SKM-1 (cell line): ENCODE measurements at regions not wholly inside any gene's neighbourhood (a gene's known extent, or its start where the extent isn't known, plus 50 kb on each side); places are given as distances from the start of the nearest gene placed in this dataset.

Source experiments
- DNase-seq: peaks from one replicate; lab custom pipeline; 2025; ENCODE audit not compliant: unreplicated experiment; lab: John Stamatoyannopoulos, UW

- no peak for DNase-seq
Observed at GRCh38 chr1:9419369-9420041, 119.8 kb upstream of the SLC25A33 start.

- DNase-seq = no peak
Observed at GRCh38 chr1:9420835-9421532, 118.3 kb upstream of the SLC25A33 start.

GRCh38 chr1:9421533-9421873, 117.8 kb upstream of the SLC25A33 start:
- DNase-seq = no peak

GRCh38 chr1:9422321-9422720, 116.9 kb upstream of the SLC25A33 start:
- no peak for DNase-seq

- no peak for DNase-seq
Observed at GRCh38 chr1:9422911-9423505, 116.3 kb upstream of the SLC25A33 start.

- no peak for DNase-seq
Observed at GRCh38 chr1:9424261-9424660, 115.0 kb upstream of the SLC25A33 start.

GRCh38 chr1:9425859-9426258, 113.4 kb upstream of the SLC25A33 start:
- peak; percentile 48 for DNase-seq

GRCh38 chr1:9426291-9426711, 113.0 kb upstream of the SLC25A33 start:
- DNase-seq = peak; percentile 42

- no peak for DNase-seq
Observed at GRCh38 chr1:9427388-9427787, 111.9 kb upstream of the SLC25A33 start.

GRCh38 chr1:9428601-9429341, 110.5 kb upstream of the SLC25A33 start:
- peak; percentile 96 for DNase-seq

GRCh38 chr1:9429342-9429711, 109.9 kb upstream of the SLC25A33 start:
- DNase-seq = no peak

- no peak for DNase-seq
Observed at GRCh38 chr1:9434247-9435152, 104.8 kb upstream of the SLC25A33 start.

- no peak for DNase-seq
Observed at GRCh38 chr1:9435153-9435636, 104.1 kb upstream of the SLC25A33 start.

- DNase-seq = no peak
Observed at GRCh38 chr1:9435854-9436640, 103.2 kb upstream of the SLC25A33 start.

GRCh38 chr1:9437961-9438430, 101.3 kb upstream of the SLC25A33 start:
- no peak for DNase-seq

GRCh38 chr1:9438431-9439073, 100.7 kb upstream of the SLC25A33 start:
- DNase-seq = no peak

GRCh38 chr1:9439074-9439761, 100.0 kb upstream of the SLC25A33 start:
- no peak for DNase-seq

GRCh38 chr1:9440261-9440660, 99.0 kb upstream of the SLC25A33 start:
- no peak for DNase-seq

- DNase-seq = no peak
Observed at GRCh38 chr1:9440763-9441194, 98.5 kb upstream of the SLC25A33 start.
